Liver (tissue), 8 donors: ENCODE measurements at regions not wholly inside any gene's neighbourhood (a gene's known extent, or its start where the extent isn't known, plus 50 kb on each side); places are given as distances from the start of the nearest gene placed in this dataset.

Experiments used
- DNase-seq: peaks from one replicate; pipeline ENCODE4 v3.0.0-alpha.2; 2017; ENCODE audit warnings: low spot score
- H3K27ac ChIP-seq, 2 donors: one replicate each; pipeline ENCODE4 v1.7.0; 2013; ENCODE audit warnings: inconsistent platforms in 2 of 2, low read length in 2 of 2, control low read depth in 1 of 2, low read depth in 1 of 2, mild to moderate bottlenecking in 1 of 2
- H3K27me3 ChIP-seq, 4 donors: one replicate each; pipeline versions ENCODE4 v1.6.1 to v1.7.0; 2013; ENCODE audit warnings: low read length in 3 of 4, inconsistent platforms in 1 of 4, mild to moderate bottlenecking in 1 of 4, moderate library complexity in 1 of 4; ENCODE audit not compliant: control insufficient read depth in 4 of 4, insufficient read depth in 4 of 4
- H3K36me3 ChIP-seq, 4 donors: one replicate each; pipeline versions ENCODE4 v1.6.1 to v1.7.0; 2013; ENCODE audit warnings: low read length in 3 of 4, mild to moderate bottlenecking in 3 of 4, low read depth in 1 of 4, moderate library complexity in 1 of 4; ENCODE audit not compliant: control insufficient read depth in 4 of 4, insufficient read depth in 3 of 4
- H3K4me1 ChIP-seq, 4 donors: one replicate each; pipeline versions ENCODE4 v1.6.1 to v1.7.0; 2013; ENCODE audit warnings: low read length in 3 of 4, mild to moderate bottlenecking in 3 of 4, moderate library complexity in 1 of 4; ENCODE audit not compliant: control insufficient read depth in 4 of 4, insufficient read depth in 4 of 4
- H3K4me3 ChIP-seq, 3 donors: one replicate each; pipeline versions ENCODE4 v1.6.1 to v1.7.0; 2013; ENCODE audit warnings: low read length in 3 of 3, control low read depth in 1 of 3, low read depth in 1 of 3, mild to moderate bottlenecking in 1 of 3
- H3K9ac ChIP-seq, 2 donors: one replicate each; pipeline ENCODE4 v1.7.0; 2013; ENCODE audit warnings: low read length in 2 of 2, mild to moderate bottlenecking in 2 of 2, moderate library complexity in 2 of 2, control low read depth in 1 of 2, low read depth in 1 of 2
- H3K9me3 ChIP-seq, 4 donors: one replicate each; pipeline versions ENCODE4 v1.6.1 to v1.7.0; 2013; ENCODE audit warnings: low read length in 3 of 4; ENCODE audit not compliant: control insufficient read depth in 4 of 4
- ATF3 ChIP-seq: IDR thresholded peaks from 2 replicates; pipeline ENCODE4 v1.6.1; 2016; ENCODE audit warnings: antibody characterized with exemption
- EGR1 ChIP-seq, 2 donors: IDR thresholded peaks; 2 replicates each; pipeline ENCODE4 v1.6.1; 2016 to 2018; ENCODE audit warnings: antibody characterized with exemption in 2 of 2, low read depth in 2 of 2
- FOXA1 ChIP-seq: IDR thresholded peaks from 2 replicates; pipeline ENCODE4 v1.6.1; 2016; ENCODE audit warnings: antibody characterized with exemption
- FOXA2 ChIP-seq: IDR thresholded peaks from 2 replicates; pipeline ENCODE4 v1.6.1; 2016; ENCODE audit warnings: antibody characterized with exemption
- GABPA ChIP-seq, 2 donors: IDR thresholded peaks in 1 of 2; conservative IDR thresholded peaks in 1 of 2; 2 replicates each; pipeline ENCODE4 v1.6.1; 2016; ENCODE audit warnings: antibody characterized with exemption in 2 of 2, mild to moderate bottlenecking in 1 of 2, moderate library complexity in 1 of 2
- HNF4G ChIP-seq: IDR thresholded peaks from 2 replicates; pipeline ENCODE4 v1.6.1; 2016; ENCODE audit warnings: antibody characterized with exemption
- JUND ChIP-seq, 2 donors: IDR thresholded peaks; 2 replicates each; pipeline ENCODE4 v1.6.1; 2016; ENCODE audit warnings: antibody characterized with exemption in 2 of 2
- NR2F2 ChIP-seq: IDR thresholded peaks from 2 replicates; pipeline ENCODE4 v1.6.1; 2016; ENCODE audit warnings: antibody characterized with exemption
- RAD21 ChIP-seq, 2 donors: IDR thresholded peaks; 2 replicates each; pipeline ENCODE4 v1.6.1; 2016; ENCODE audit warnings: antibody characterized with exemption in 2 of 2, mild to moderate bottlenecking in 2 of 2
- RXRA ChIP-seq, 2 donors: IDR thresholded peaks; 2 replicates each; pipeline ENCODE4 v1.6.1; 2017 to 2018; ENCODE audit warnings: antibody characterized with exemption in 2 of 2, mild to moderate bottlenecking in 1 of 2
- SP1 ChIP-seq: IDR thresholded peaks from 2 replicates; pipeline ENCODE4 v1.6.1; 2018; ENCODE audit warnings: antibody characterized with exemption, mild to moderate bottlenecking
- TAF1 ChIP-seq: conservative IDR thresholded peaks from 2 replicates; pipeline ENCODE4 v1.6.1; 2016; ENCODE audit warnings: antibody characterized with exemption, mild to moderate bottlenecking
- YY1 ChIP-seq: IDR thresholded peaks from 2 replicates; pipeline ENCODE4 v1.6.1; 2016; ENCODE audit warnings: antibody characterized with exemption, mild to moderate bottlenecking
- ZBTB33 ChIP-seq: IDR thresholded peaks from 2 replicates; pipeline ENCODE4 v1.6.1; 2016; ENCODE audit warnings: antibody characterized with exemption
- WGBS: extraction: QIAGEN DNeasy Blood & Tissue Kit; methylation state at CpG from one replicate; pipeline ENCODE4 v1.1.7; 2013; 5-methylcytosine and 5-hydroxymethylcytosine counted together
- TF ChIP-seq, protein P1 (sequence below): IDR thresholded peaks from 2 replicates; pipeline ENCODE4 v1.6.1; 2016; ENCODE audit warnings: antibody characterized with exemption, mild to moderate bottlenecking
- TF ChIP-seq, protein P2 (sequence below): fragments of 150-350 bp; IDR thresholded peaks from 2 replicates; pipeline ENCODE4 v1.5.1; 2017; ENCODE audit warnings: improper control_type of control experiment, low read depth, low read length; ENCODE audit not compliant: missing input control
- donor health status: healthy.
- donor health status: healthy.
- donor health status: healthy.
- donor health status: healthy.
- donor health status: healthy.

DNA sequence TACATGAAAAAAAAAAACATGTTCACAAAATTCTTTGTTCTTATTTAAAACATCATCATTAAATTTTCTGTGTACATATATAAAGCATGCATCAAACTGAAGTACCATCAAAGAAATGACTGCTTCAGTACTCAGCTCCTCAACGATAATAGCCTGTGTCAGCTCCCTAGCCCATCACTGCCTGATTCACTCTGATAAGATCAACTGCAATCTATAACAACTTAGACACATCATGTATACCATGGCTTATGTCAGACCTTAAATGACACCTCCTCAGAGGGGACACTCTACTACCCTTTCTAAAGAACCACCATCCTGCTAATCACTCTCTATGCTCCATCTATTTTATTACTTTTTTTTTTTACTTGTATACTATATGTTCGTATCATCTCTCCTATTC, 200.5 kb upstream of the TLE4 start:
- 83% methylated on average over 2 of the region's 2 CpGs for WGBS
- TF ChIP-seq FOXA1 (no peak), HNF4G (no peak), ATF3 (no peak), JUND (IDR thresholded peaks at IDR 0.05) (no peak), FOXA2 (no peak), SP1 (no peak), TAF1 (no peak), RAD21 (IDR thresholded peaks at IDR 0.05) (no peak), EGR1 (IDR thresholded peaks at IDR 0.05; ENCODE audit: low read depth in 2 of 2) (no peak), NR2F2 (no peak), RXRA (IDR thresholded peaks at IDR 0.05) (no peak), ZBTB33 (no peak), YY1 (no peak), GABPA (IDR thresholded peaks at IDR 0.05 in 1 of 2, conservative IDR thresholded peaks at IDR 0.05 in 1 of 2) (no peak)
- TF ChIP-seq, protein P1, sequence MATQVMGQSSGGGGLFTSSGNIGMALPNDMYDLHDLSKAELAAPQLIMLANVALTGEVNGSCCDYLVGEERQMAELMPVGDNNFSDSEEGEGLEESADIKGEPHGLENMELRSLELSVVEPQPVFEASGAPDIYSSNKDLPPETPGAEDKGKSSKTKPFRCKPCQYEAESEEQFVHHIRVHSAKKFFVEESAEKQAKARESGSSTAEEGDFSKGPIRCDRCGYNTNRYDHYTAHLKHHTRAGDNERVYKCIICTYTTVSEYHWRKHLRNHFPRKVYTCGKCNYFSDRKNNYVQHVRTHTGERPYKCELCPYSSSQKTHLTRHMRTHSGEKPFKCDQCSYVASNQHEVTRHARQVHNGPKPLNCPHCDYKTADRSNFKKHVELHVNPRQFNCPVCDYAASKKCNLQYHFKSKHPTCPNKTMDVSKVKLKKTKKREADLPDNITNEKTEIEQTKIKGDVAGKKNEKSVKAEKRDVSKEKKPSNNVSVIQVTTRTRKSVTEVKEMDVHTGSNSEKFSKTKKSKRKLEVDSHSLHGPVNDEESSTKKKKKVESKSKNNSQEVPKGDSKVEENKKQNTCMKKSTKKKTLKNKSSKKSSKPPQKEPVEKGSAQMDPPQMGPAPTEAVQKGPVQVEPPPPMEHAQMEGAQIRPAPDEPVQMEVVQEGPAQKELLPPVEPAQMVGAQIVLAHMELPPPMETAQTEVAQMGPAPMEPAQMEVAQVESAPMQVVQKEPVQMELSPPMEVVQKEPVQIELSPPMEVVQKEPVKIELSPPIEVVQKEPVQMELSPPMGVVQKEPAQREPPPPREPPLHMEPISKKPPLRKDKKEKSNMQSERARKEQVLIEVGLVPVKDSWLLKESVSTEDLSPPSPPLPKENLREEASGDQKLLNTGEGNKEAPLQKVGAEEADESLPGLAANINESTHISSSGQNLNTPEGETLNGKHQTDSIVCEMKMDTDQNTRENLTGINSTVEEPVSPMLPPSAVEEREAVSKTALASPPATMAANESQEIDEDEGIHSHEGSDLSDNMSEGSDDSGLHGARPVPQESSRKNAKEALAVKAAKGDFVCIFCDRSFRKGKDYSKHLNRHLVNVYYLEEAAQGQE = no peak
- TF ChIP-seq, protein P2, sequence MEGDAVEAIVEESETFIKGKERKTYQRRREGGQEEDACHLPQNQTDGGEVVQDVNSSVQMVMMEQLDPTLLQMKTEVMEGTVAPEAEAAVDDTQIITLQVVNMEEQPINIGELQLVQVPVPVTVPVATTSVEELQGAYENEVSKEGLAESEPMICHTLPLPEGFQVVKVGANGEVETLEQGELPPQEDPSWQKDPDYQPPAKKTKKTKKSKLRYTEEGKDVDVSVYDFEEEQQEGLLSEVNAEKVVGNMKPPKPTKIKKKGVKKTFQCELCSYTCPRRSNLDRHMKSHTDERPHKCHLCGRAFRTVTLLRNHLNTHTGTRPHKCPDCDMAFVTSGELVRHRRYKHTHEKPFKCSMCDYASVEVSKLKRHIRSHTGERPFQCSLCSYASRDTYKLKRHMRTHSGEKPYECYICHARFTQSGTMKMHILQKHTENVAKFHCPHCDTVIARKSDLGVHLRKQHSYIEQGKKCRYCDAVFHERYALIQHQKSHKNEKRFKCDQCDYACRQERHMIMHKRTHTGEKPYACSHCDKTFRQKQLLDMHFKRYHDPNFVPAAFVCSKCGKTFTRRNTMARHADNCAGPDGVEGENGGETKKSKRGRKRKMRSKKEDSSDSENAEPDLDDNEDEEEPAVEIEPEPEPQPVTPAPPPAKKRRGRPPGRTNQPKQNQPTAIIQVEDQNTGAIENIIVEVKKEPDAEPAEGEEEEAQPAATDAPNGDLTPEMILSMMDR = no peak
- no peak for DNase-seq

DNA sequence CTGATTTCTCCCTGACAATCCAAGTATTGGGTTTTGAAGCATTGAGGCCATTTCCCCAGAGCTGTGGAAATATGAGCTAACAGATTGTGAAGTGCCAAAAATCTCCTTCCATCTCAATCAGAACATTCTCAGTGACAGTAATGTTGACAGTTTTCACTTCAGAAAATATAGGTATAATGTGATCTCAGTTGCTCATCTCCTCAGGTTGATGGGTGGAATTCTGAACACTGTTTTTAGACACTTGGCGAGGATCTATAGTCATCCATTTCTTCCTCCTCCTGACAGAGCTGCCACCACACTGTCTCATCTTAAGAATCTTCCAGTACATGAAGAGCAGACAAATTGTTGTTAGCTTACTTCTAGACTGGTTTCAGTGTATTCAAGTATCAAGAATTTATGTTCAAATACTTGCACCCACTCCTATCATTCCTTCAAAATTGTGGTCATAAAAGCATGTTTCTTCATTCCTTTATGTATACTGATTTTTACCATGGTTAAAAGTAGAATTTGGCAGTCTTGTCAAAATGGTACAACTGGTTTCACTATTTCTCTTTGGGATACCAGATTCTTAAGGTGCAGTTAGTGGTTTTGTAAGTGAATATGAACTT, 199.7 kb upstream of the TLE4 start:
- no peak for DNase-seq
- WGBS = 74% methylated on average over 1 of the region's 1 CpG
- Histone ChIP-seq H3K9ac (no peak overlapping the region), H3K36me3 (no peaks in the 10 kb centered on the region), H3K27me3 (peaks cover 0 to 3% (median 0%) of the 10 kb centered on the region in 4 donors), H3K27ac (no peak overlapping the region), H3K9me3 (peaks cover 0 to 2% (median 0%) of the 10 kb centered on the region in 4 donors), H3K4me1 (no peaks in the 10 kb centered on the region), H3K4me3 (no peak overlapping the region)
- TF ChIP-seq ZBTB33 (no peak), RAD21 (IDR thresholded peaks at IDR 0.05) (no peak), FOXA1 (no peak), HNF4G (no peak), YY1 (no peak), RXRA (IDR thresholded peaks at IDR 0.05) (no peak), SP1 (no peak), ATF3 (no peak), GABPA (IDR thresholded peaks at IDR 0.05 in 1 of 2, conservative IDR thresholded peaks at IDR 0.05 in 1 of 2) (no peak), TAF1 (no peak)
- TF ChIP-seq, protein P1 = no peak

More for the DNA sequence above, 200.5 kb upstream of the TLE4 start:
- Histone ChIP-seq H3K4me1 (no peaks in the 10 kb centered on the region), H3K27ac (no peak overlapping the region), H3K9ac (no peak overlapping the region), H3K27me3 (peaks cover 0 to 3% (median 0%) of the 10 kb centered on the region in 4 donors), H3K9me3 (no peaks in the 10 kb centered on the region), H3K4me3 (no peak overlapping the region), H3K36me3 (no peaks in the 10 kb centered on the region)
